Smooth muscle cell of the brain vasculature (primary cell): ENCODE measurements at regions not wholly inside any gene's neighbourhood (a gene's known extent, or its start where the extent isn't known, plus 50 kb on each side); places are given as distances from the start of the nearest gene placed in this dataset.
"Not testable (repeated sequence)": the region's sequence is repeated elsewhere in the genome, so short reads cannot be mapped to it uniquely, and the experiment has no call there.

Experiments used
- DNase-seq: peaks from one replicate; pipeline ENCODE4 v3.0.0-alpha.2; 2012; ENCODE audit warnings: low read depth, low spot score

GRCh38 chr6:72457738-72458137, 164.1 kb upstream of the KCNQ5 start:
- DNase-seq = no peak

- no peak for DNase-seq
These were observed 163.3 kb upstream of the KCNQ5 start for GRCh38 chr6:72458521-72458920.

- peak; percentile 33 for DNase-seq
These were observed 160.7 kb upstream of the KCNQ5 start for GRCh38 chr6:72461144-72461543.

- DNase-seq = no peak
These were observed 157.6 kb upstream of the KCNQ5 start for GRCh38 chr6:72464246-72464645.

GRCh38 chr6:72464791-72465691, 156.8 kb upstream of the KCNQ5 start:
- no peak for DNase-seq

GRCh38 chr6:72466471-72466870, 155.4 kb upstream of the KCNQ5 start:
- DNase-seq = no peak

GRCh38 chr6:72466971-72467566, 154.8 kb upstream of the KCNQ5 start:
- no peak for DNase-seq

GRCh38 chr6:72469406-72469983, 152.4 kb upstream of the KCNQ5 start:
- DNase-seq = not testable (repeated sequence)

GRCh38 chr6:72476051-72476450, 145.8 kb upstream of the KCNQ5 start:
- DNase-seq = no peak

- no peak for DNase-seq
These were observed 145.2 kb upstream of the KCNQ5 start for GRCh38 chr6:72476646-72477045.

- DNase-seq = no peak
These were observed 126.4 kb upstream of the KCNQ5 start for GRCh38 chr6:72495441-72495840.

- no peak for DNase-seq
These were observed 124.7 kb upstream of the KCNQ5 start for GRCh38 chr6:72497186-72497585.

GRCh38 chr6:72500669-72501068, 121.2 kb upstream of the KCNQ5 start:
- DNase-seq = no peak

GRCh38 chr6:72504406-72504805, 117.5 kb upstream of the KCNQ5 start:
- DNase-seq = no peak

- DNase-seq = no peak
These were observed 116.4 kb upstream of the KCNQ5 start for GRCh38 chr6:72505446-72505845.

- DNase-seq = no peak
These were observed 102.0 kb upstream of the KCNQ5 start for GRCh38 chr6:72519871-72520270.

- DNase-seq = no peak
These were observed 100.2 kb upstream of the KCNQ5 start for GRCh38 chr6:72521684-72522083.

- DNase-seq = no peak
These were observed 99.1 kb upstream of the KCNQ5 start for GRCh38 chr6:72522735-72523141.

GRCh38 chr6:72524011-72524645, 97.7 kb upstream of the KCNQ5 start:
- DNase-seq = no peak

GRCh38 chr6:72525821-72526510, 95.9 kb upstream of the KCNQ5 start:
- no peak for DNase-seq

- DNase-seq = no peak
These were observed 91.7 kb upstream of the KCNQ5 start for GRCh38 chr6:72530152-72530551.

GRCh38 chr6:72530750-72531149, 91.1 kb upstream of the KCNQ5 start:
- DNase-seq = no peak
